ENCODE measurements at regions not wholly inside any gene's neighbourhood (a gene's known extent, or its start where the extent isn't known, plus 50 kb on each side); places are given as distances from the start of the nearest gene placed in this dataset.

- ChIA-PET POLR2A (ENCODE audit: partially characterized antibody) (no interaction called here), CTCF (ENCODE audit: partially characterized antibody) (interaction anchor here (2.1 kb wide), 1 partner anchor 65 kb away, joined by 6 read pairs; no protein-coding TSS in a partner anchor)
- Histone ChIP-seq H3K4me1 (replicated peaks in 1 of 4; ENCODE audit: control insufficient read depth in 3 of 4, insufficient read depth in 4 of 4, low read length in 3 of 4) (no peaks in the 10 kb centered on the region), H2BK5ac (ENCODE audit: low read depth, low read length) (no peak overlapping the region), H3K23me2 (ENCODE audit: low read depth, low read length) (no peaks in the 10 kb centered on the region), H2BK20ac (ENCODE audit: low read length) (no peak overlapping the region), H3K23ac (ENCODE audit: insufficient read length) (no peak overlapping the region), H4K20me1 (replicated peaks in 1 of 2; ENCODE audit: control insufficient read depth in 1 of 2, insufficient read depth in 2 of 2, low read length in 2 of 2) (no peaks in the 10 kb centered on the region), H3K27me3 (replicated peaks in 1 of 4; ENCODE audit: control insufficient read depth in 3 of 4, extremely low read depth in 1 of 4, insufficient read depth in 3 of 4, low read length in 3 of 4) (no peaks in the 10 kb centered on the region), H4K91ac (replicated peaks; ENCODE audit: insufficient read length, low read length) (no peak overlapping the region), H3K4ac (replicated peaks; ENCODE audit: insufficient read length, low read depth, low read length) (no peak overlapping the region), H2BK120ac (replicated peaks; ENCODE audit: low read depth, low read length) (no peak overlapping the region), H3K79me1 (ENCODE audit: low read depth, low read length) (no peaks in the 10 kb centered on the region), H4K5ac (ENCODE audit: insufficient read length, low read depth, low read length) (no peak overlapping the region), H3K9ac (replicated peaks in 1 of 4; ENCODE audit: extremely low read depth in 1 of 4, low read depth in 3 of 4, low read length in 3 of 4) (no peak overlapping the region), H2AFZ (ENCODE audit: low read length) (no peak overlapping the region), H3K27ac (ENCODE audit: low read depth, low read length) (no peak overlapping the region), H3K56ac (replicated peaks; ENCODE audit: insufficient read length, low read depth, low read length) (no peak overlapping the region), H2AK5ac (ENCODE audit: low read depth, low read length) (no peak overlapping the region), H3K79me2 (ENCODE audit: control insufficient read depth in 1 of 2, insufficient read depth in 2 of 2, low read length in 2 of 2) (no peaks in the 10 kb centered on the region), H2BK12ac (ENCODE audit: low read depth, low read length) (no peak overlapping the region), H3K4me2 (ENCODE audit: insufficient read depth in 1 of 2, low read depth in 2 of 2, low read length in 2 of 2) (no peak overlapping the region), H3K14ac (ENCODE audit: insufficient read length) (no peak overlapping the region), H3K9me3 (ENCODE audit: insufficient read depth in 2 of 2, low read depth in 1 of 2, low read length in 1 of 2) (no peaks in the 10 kb centered on the region), H2BK15ac (ENCODE audit: low read length) (no peak overlapping the region), H3K18ac (ENCODE audit: extremely low read depth, low read length) (no peak overlapping the region), H3K4me3 (ENCODE audit: extremely low read depth in 1 of 4, insufficient read depth in 2 of 4, low read depth in 3 of 4, low read length in 4 of 4) (no peak overlapping the region), H3K36me3 (ENCODE audit: control insufficient read depth in 2 of 4, insufficient read depth in 4 of 4, low read length in 3 of 4) (no peaks in the 10 kb centered on the region), H4K8ac (ENCODE audit: extremely low read depth, insufficient read depth, low read length) (no peak overlapping the region)
- no peak for TF ChIP-seq NANOG (IDR thresholded peaks at IDR 0.05; ENCODE audit: insufficient read depth, low read depth, low read length, poor library complexity, severe bottlenecking)
- TF ChIP-seq BACH1 (IDR thresholded peaks at IDR 0.05; ENCODE audit: low read length), result no peak
- WGBS, 2 experiments (ENCODE audit: extremely low coverage in 1 of 2, insufficient coverage in 1 of 2, insufficient read length in 1 of 2, insufficient replicate concordance in 2 of 2, low coverage in 1 of 2, low lambda C conversion rate in 2 of 2, missing lambda C conversion rate in 1 of 2), result 90% methylated on average over 1 of the region's 1 CpG; no CpG with 5 or more reads in 1 of the 2 experiments
- no peak for FAIRE-seq
- no peak for DNase-seq (ENCODE audit: low read depth in 1 of 2, low spot score in 2 of 2)
These were observed 122.1 kb upstream of the CEP162 start for GRCh38 chr6:84349542-84349941.

Measured in H1 (cell line).